ENCODE measurements at regions not wholly inside any gene's neighbourhood (a gene's known extent, or its start where the extent isn't known, plus 50 kb on each side); places are given as distances from the start of the nearest gene placed in this dataset.

DNA sequence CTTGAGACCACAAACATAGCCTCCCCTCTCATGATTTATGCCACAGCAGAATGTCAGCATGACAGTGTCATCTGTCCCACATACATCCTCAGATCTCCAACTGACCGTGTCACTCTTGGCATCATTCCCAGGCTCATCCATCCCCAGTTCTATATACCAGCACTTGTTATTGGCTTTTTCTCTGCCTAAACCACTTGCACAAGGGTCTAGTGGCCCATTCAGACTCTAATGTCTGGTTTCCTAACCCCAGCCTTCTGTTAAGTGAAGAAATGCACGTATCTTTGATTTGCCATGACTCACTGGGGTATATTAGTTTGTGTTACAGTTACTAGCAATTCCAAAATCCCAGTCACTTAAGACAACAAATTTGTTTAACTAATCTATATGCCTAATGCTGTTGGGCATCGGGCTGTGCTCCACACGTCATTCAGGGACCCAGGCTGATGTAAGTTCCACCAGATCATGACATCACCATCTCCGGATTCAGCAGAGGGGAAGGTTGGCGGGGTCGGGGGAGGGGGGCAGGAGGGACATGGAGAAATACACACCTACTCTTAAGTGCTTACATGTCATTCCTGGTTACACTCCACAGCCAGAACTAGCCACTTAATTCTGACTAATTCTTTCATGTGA lies 517.4 kb downstream of the BUD13 start:
- Mint-ChIP-seq H3K4me1 (ENCODE audit: unreplicated experiment) (peaks cover 20% of the 10 kb centered on the region), H3K36me3 (no peaks in the 10 kb centered on the region), H3K27ac (no peak overlapping the region), H3K9me3 (peaks cover 4% of the 10 kb centered on the region), H3K4me3 (no peak overlapping the region), H3K27me3 (peaks cover 16% of the 10 kb centered on the region)
- DNase-seq (ENCODE audit: extremely low spot score, unreplicated experiment): no peak
- TF ChIP-seq, protein P1, sequence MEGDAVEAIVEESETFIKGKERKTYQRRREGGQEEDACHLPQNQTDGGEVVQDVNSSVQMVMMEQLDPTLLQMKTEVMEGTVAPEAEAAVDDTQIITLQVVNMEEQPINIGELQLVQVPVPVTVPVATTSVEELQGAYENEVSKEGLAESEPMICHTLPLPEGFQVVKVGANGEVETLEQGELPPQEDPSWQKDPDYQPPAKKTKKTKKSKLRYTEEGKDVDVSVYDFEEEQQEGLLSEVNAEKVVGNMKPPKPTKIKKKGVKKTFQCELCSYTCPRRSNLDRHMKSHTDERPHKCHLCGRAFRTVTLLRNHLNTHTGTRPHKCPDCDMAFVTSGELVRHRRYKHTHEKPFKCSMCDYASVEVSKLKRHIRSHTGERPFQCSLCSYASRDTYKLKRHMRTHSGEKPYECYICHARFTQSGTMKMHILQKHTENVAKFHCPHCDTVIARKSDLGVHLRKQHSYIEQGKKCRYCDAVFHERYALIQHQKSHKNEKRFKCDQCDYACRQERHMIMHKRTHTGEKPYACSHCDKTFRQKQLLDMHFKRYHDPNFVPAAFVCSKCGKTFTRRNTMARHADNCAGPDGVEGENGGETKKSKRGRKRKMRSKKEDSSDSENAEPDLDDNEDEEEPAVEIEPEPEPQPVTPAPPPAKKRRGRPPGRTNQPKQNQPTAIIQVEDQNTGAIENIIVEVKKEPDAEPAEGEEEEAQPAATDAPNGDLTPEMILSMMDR (conservative IDR thresholded peaks at IDR 0.05): no peak

DNA sequence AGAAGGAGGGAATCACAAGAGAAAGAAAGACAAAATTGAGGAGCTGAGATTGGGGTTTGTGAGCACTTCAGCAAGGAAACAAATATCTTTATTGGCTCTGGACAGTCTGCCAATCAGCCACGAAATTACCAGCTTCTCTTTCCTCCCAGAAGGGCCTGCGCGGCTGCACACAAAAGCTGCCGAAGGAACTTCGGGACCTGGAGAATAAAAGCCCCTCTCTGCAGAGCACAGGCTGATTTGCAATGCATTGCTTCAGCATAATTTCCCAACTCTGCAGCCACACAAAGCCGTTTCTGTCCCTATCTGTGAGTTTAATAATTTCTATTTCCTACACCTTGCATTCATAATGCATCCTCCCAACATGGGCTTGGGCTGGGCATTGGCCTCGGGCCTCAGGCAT lies 522.6 kb downstream of the BUD13 start:
- no peaks in the 10 kb centered on the region for H3K9me3 Mint-ChIP-seq
- no peak overlapping the region for H3K4me3 Mint-ChIP-seq
- no peaks in the 10 kb centered on the region for H3K4me1 Mint-ChIP-seq (ENCODE audit: unreplicated experiment)
- H3K27ac Mint-ChIP-seq: no peak overlapping the region
- TF ChIP-seq, protein P1 (conservative IDR thresholded peaks at IDR 0.05): no peak
- DNase-seq (ENCODE audit: extremely low spot score, unreplicated experiment): no peak
- H3K36me3 Mint-ChIP-seq: no peaks in the 10 kb centered on the region
- peaks cover 24% of the 10 kb centered on the region for H3K27me3 Mint-ChIP-seq

DNA sequence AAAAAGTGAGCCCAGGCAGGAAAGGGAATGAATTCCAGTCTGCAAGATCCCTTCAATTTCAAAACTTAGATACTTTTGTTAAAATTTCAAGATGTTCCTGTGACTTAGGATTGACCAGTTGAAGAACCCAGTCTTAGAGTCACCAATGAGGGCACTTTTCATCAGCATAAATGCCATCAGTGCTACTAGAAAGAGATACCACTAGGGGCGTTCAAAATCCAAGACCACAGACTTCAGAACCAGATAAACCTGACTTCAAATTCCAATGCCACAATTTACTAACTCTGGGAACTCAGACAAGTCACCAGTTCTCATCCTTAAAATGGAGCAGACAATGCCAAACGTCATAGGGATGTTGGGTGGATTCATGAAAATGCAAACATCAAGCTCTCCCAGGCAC lies 523.2 kb downstream of the BUD13 start:
- H3K27ac Mint-ChIP-seq: no peak overlapping the region
- no peak for DNase-seq (ENCODE audit: extremely low spot score, unreplicated experiment)
- TF ChIP-seq, protein P1 (conservative IDR thresholded peaks at IDR 0.05): peak; percentile 44

DNA sequence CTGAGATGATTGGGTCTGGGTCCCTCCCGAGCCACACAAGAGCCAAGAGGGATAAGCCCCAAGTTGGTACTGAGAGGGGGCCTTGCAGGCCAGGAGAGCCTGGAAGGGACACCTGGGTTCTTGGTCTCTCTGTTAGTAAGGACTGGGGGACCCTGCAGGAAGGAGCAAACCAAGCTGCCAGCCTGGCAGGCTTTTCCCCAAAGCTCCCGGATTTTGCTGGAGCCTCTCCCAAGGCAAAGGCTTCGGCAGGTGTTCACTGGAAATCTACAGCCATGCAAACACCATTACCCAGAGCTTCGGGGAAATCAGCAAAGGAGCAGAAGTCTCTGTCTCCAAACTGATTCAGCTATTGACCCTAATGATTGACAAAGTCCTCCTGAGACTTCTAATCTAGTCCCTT lies 527.9 kb downstream of the BUD13 start:
- Mint-ChIP-seq H3K4me1 (ENCODE audit: unreplicated experiment) (peaks cover 9% of the 10 kb centered on the region), H3K9me3 (no peaks in the 10 kb centered on the region), H3K27ac (no peak overlapping the region), H3K27me3 (peaks cover 29% of the 10 kb centered on the region), H3K36me3 (no peaks in the 10 kb centered on the region), H3K4me3 (no peak overlapping the region)
- DNase-seq (ENCODE audit: extremely low spot score, unreplicated experiment): no peak
- TF ChIP-seq, protein P1 (conservative IDR thresholded peaks at IDR 0.05): no peak

More for the DNA sequence above, 523.2 kb downstream of the BUD13 start:
- H3K36me3 Mint-ChIP-seq: no peaks in the 10 kb centered on the region
- peaks cover 25% of the 10 kb centered on the region for H3K27me3 Mint-ChIP-seq
- H3K9me3 Mint-ChIP-seq: no peaks in the 10 kb centered on the region
- H3K4me1 Mint-ChIP-seq (ENCODE audit: unreplicated experiment): peaks cover 3% of the 10 kb centered on the region
- H3K4me3 Mint-ChIP-seq: no peak overlapping the region

DNA sequence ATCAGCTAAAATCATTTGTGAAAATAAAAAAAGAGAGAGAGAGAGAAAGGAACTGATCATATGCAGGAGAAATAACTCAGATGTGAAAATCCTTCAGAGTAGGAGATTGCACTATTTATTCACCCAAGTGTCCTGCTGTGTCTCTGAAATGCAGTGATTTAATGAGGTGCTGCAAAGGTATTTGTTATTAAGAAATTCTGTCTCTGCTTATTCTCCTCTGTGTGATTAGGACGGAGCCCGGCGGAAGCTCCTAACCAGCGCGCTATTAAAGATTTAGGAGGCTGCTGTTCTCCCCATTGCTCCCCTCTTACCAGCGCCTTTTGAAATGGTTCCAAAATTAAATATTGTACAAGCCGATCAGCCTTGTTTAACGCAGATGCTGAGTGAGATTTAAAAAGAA lies 528.3 kb downstream of the BUD13 start:
- peaks cover 29% of the 10 kb centered on the region for H3K27me3 Mint-ChIP-seq
- H3K27ac Mint-ChIP-seq: no peak overlapping the region
- no peak for DNase-seq (ENCODE audit: extremely low spot score, unreplicated experiment)
- no peaks in the 10 kb centered on the region for H3K9me3 Mint-ChIP-seq
- H3K36me3 Mint-ChIP-seq: no peaks in the 10 kb centered on the region
- H3K4me3 Mint-ChIP-seq: no peak overlapping the region
- TF ChIP-seq, protein P1 (conservative IDR thresholded peaks at IDR 0.05): no peak
- peaks cover 9% of the 10 kb centered on the region for H3K4me1 Mint-ChIP-seq (ENCODE audit: unreplicated experiment)

Measured in type B pancreatic cell (in vitro differentiated cells).